H1 (cell line): ENCODE measurements at regions not wholly inside any gene's neighbourhood (a gene's known extent, or its start where the extent isn't known, plus 50 kb on each side); places are given as distances from the start of the nearest gene placed in this dataset.

Experiments used
- ATF2 ChIP-seq: IDR thresholded peaks from 2 replicates; pipeline ENCODE4 v1.6.1; 2012; ENCODE audit warnings: low read length, inconsistent platforms
- CTCF ChIP-seq, 3 experiments: IDR thresholded peaks; 1 replicate in 2 of 3; 2 replicates in 1 of 3; pipeline versions ENCODE4 v1.5.1 to v1.6.1; 2011; ENCODE audit warnings: low read length in 3 of 3, mild to moderate bottlenecking in 3 of 3, inconsistent platforms in 2 of 3, low read depth in 1 of 3, moderate library complexity in 1 of 3; ENCODE audit not compliant: insufficient read depth in 1 of 3; ENCODE audit errors: control extremely low read depth in 1 of 3
- E2F6 ChIP-seq: IDR thresholded peaks from 2 replicates; pipeline ENCODE4 v1.6.1; 2012; ENCODE audit warnings: inconsistent platforms
- EZH2 ChIP-seq: fragments of 200-600 bp; sonication (generic); IDR thresholded peaks from 2 replicates; pipeline ENCODE4 v1.7.1; 2012; ENCODE audit warnings: low read depth, mild to moderate bottlenecking, moderate library complexity, low read length, inconsistent platforms; ENCODE audit not compliant: severe bottlenecking
- POLR2AphosphoS5 ChIP-seq: IDR thresholded peaks from 2 replicates; pipeline ENCODE4 v1.6.1; 2011; ENCODE audit warnings: low read depth, low read length
- RFX5 ChIP-seq: IDR thresholded peaks from 2 replicates; pipeline ENCODE4 v1.6.1; 2011; ENCODE audit warnings: low read depth, low read length, improper control_type of control experiment, borderline replicate concordance

- TF ChIP-seq RFX5 = no peak
- TF ChIP-seq ATF2 = no peak
- no peak for TF ChIP-seq EZH2
- no peak for TF ChIP-seq POLR2AphosphoS5
- TF ChIP-seq E2F6 = no peak
- TF ChIP-seq CTCF (IDR thresholded peaks at IDR 0.05; ENCODE audit: control extremely low read depth in 1 of 3, insufficient read depth in 1 of 3, low read depth in 1 of 3, low read length in 3 of 3) = no peak
Measured at GRCh38 chrX:20363275-20363674, 96.6 kb upstream of the RPS6KA3 start.
